KMS-11 (cell line): ENCODE measurements at regions not wholly inside any gene's neighbourhood (a gene's known extent, or its start where the extent isn't known, plus 50 kb on each side); places are given as distances from the start of the nearest gene placed in this dataset.

Experiments used
- H2AFZ ChIP-seq: fragments of 200-600 bp; sonication (generic); 2 replicates; pipeline ENCODE4 v1.6.1; 2016; ENCODE audit warnings: antibody characterized with exemption, mixed run types, low read depth
- H3K27ac ChIP-seq: fragments of 200-600 bp; sonication (generic); 2 replicates; pipeline ENCODE4 v1.6.1; 2016; ENCODE audit warnings: mild to moderate bottlenecking, mixed run types
- H3K27me3 ChIP-seq: fragments of 200-600 bp; sonication (generic); 2 replicates; pipeline ENCODE4 v1.6.1; 2017; ENCODE audit warnings: mild to moderate bottlenecking, low read depth, mixed run types, moderate library complexity; ENCODE audit not compliant: insufficient read depth
- H3K36me3 ChIP-seq: fragments of 200-600 bp; sonication (generic); 2 replicates; pipeline ENCODE4 v1.6.1; 2017; ENCODE audit warnings: mild to moderate bottlenecking, mixed run types; ENCODE audit not compliant: insufficient read depth
- H3K4me1 ChIP-seq: fragments of 200-600 bp; sonication (generic); 2 replicates; pipeline ENCODE4 v1.6.1; 2016; ENCODE audit warnings: mild to moderate bottlenecking, low read depth, mixed run types; ENCODE audit not compliant: poor library complexity, severe bottlenecking
- H3K4me2 ChIP-seq: fragments of 200-600 bp; sonication (generic); 2 replicates; pipeline ENCODE4 v1.7.0; 2016; ENCODE audit warnings: mild to moderate bottlenecking, mixed run types
- H3K4me3 ChIP-seq: fragments of 200-600 bp; sonication (generic); IDR thresholded peaks from 2 replicates; pipeline ENCODE4 v1.6.1; 2017; ENCODE audit warnings: low read depth, low read length, mixed read lengths; ENCODE audit not compliant: insufficient read depth
- H3K79me2 ChIP-seq: fragments of 200-600 bp; sonication (generic); 2 replicates; pipeline ENCODE4 v1.6.1; 2016; ENCODE audit warnings: low read depth, mixed run types; ENCODE audit not compliant: insufficient read depth
- H3K9ac ChIP-seq: fragments of 200-600 bp; sonication (generic); 2 replicates; pipeline ENCODE4 v1.6.1; 2016; ENCODE audit warnings: mild to moderate bottlenecking, mixed run types
- H4K20me1 ChIP-seq: fragments of 200-600 bp; sonication (generic); 2 replicates; pipeline ENCODE4 v1.6.1; 2016; ENCODE audit warnings: mild to moderate bottlenecking, mixed run types; ENCODE audit not compliant: insufficient read depth
- TF ChIP-seq, protein P1 (sequence below): fragments of 200-600 bp; sonication (generic); conservative IDR thresholded peaks from 2 replicates; pipeline ENCODE4 v1.6.1; 2017; ENCODE audit warnings: low read depth, mild to moderate bottlenecking, antibody characterized with exemption, low read length, moderate library complexity, mixed read lengths

DNA sequence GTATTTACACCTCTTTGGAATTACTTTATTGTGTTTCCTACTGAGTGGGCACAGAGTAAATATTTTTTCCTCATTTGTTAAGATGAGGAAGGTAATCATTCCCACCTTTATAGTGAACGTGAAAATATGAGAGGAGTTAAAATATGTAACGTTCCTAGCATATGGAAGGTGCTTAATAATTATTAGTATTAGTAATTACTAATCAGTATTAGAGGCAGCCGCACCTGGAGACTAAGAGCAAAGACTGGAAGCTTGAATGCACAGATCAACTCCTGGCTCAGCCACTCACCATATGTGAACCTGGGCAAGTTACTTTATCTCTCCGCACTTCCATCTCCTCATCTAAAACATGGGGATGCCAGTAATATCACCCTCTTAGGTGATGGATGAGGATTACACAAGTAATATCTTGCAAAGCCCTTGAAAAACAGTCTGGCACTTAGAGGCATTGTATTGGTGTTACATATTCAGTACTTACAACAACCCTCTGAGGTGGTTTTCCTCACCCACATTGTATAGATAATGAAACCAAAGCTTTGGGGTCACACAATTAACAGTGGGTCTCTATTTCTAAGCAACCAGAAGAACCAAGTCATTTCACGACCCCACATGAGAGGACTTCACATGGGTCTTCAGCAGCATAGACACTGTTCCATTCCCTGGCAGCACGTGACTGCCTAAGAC lies 100.3 kb upstream of the KCTD1 start:
- no peaks in the 10 kb centered on the region for H3K79me2 ChIP-seq
- H2AFZ ChIP-seq: no peak overlapping the region
- no peak overlapping the region for H3K4me3 ChIP-seq
- no peaks in the 10 kb centered on the region for H3K27me3 ChIP-seq
- no peak overlapping the region for H3K9ac ChIP-seq
- no peak overlapping the region for H3K27ac ChIP-seq
- H3K4me1 ChIP-seq: no peaks in the 10 kb centered on the region
- no peaks in the 10 kb centered on the region for H4K20me1 ChIP-seq
- no peaks in the 10 kb centered on the region for H3K36me3 ChIP-seq
- TF ChIP-seq, protein P1, sequence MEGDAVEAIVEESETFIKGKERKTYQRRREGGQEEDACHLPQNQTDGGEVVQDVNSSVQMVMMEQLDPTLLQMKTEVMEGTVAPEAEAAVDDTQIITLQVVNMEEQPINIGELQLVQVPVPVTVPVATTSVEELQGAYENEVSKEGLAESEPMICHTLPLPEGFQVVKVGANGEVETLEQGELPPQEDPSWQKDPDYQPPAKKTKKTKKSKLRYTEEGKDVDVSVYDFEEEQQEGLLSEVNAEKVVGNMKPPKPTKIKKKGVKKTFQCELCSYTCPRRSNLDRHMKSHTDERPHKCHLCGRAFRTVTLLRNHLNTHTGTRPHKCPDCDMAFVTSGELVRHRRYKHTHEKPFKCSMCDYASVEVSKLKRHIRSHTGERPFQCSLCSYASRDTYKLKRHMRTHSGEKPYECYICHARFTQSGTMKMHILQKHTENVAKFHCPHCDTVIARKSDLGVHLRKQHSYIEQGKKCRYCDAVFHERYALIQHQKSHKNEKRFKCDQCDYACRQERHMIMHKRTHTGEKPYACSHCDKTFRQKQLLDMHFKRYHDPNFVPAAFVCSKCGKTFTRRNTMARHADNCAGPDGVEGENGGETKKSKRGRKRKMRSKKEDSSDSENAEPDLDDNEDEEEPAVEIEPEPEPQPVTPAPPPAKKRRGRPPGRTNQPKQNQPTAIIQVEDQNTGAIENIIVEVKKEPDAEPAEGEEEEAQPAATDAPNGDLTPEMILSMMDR: no peak
- no peak overlapping the region for H3K4me2 ChIP-seq

DNA sequence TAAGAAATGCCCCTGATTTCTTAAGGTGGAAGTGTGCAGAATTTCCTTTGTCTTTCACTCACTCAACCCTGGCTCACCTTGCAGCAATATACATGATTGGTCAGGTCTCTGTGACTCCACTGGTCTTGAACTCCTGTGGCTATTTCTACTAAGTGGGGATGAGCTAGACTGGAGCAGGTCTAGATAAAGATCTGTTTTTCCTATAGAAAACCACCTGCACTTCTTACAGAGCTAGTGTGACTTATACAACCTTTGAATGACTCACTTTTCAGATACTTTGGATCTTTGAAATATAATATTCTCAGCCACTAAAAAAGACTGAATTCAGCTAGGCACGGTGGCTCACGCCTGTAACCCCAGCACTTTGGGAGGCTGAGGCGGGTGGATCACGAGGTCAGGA lies 98.5 kb upstream of the KCTD1 start:
- TF ChIP-seq, protein P1: no peak
- H3K27me3 ChIP-seq: no peaks in the 10 kb centered on the region
- no peak overlapping the region for H2AFZ ChIP-seq
- no peak overlapping the region for H3K4me2 ChIP-seq
- H3K9ac ChIP-seq: no peak overlapping the region
- H3K4me3 ChIP-seq: no peak overlapping the region
- no peaks in the 10 kb centered on the region for H3K4me1 ChIP-seq
- no peaks in the 10 kb centered on the region for H3K36me3 ChIP-seq
- no peak overlapping the region for H3K27ac ChIP-seq
- H4K20me1 ChIP-seq: no peaks in the 10 kb centered on the region
- no peaks in the 10 kb centered on the region for H3K79me2 ChIP-seq

DNA sequence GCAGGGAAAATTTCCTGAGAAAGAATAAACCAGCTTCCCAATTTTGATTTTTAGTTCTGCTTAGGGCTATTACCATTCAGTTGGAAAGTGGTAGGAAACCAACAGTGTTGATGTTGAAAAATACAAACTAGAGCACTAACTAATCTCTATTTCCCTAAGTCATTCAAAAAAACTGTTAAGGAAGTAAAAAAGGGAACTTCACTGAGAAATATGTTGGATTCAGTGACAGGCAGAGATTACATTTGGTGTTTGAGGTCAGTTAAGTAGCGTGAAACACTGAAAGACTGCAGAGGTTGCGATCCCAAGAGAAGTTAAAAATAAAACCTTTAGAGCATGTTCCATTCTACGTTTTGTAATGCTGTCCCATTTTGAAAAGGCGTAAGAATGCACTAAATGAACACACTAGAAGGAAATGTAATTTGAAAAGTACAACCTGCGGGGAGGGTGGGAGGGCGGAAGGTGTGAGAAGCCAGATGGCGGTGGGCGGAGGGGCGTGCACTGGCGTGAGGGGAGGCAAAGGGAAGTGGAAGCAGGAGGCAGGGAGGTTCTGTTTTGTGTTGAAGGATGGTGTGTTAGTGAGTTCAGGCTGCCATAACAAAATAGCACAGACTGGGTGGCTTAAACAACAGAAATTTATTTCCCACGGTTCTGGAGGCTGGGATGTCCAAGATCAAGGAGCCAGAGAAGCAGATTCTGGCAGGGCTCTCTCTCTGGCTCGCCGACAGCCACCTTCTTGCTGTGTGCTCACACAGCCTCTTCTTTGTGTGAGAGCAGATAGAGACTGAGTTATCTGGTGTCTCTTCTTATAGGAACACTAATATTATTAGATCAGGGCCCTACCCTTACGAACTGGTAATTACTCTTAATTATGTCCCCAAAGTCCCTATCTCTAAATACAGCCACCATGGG lies 94.3 kb upstream of the KCTD1 start:
- Histone ChIP-seq H3K27ac (no peak overlapping the region), H4K20me1 (no peaks in the 10 kb centered on the region), H3K27me3 (no peaks in the 10 kb centered on the region), H3K4me1 (no peaks in the 10 kb centered on the region), H3K36me3 (no peaks in the 10 kb centered on the region), H2AFZ (no peak overlapping the region), H3K79me2 (no peaks in the 10 kb centered on the region), H3K4me3 (no peak overlapping the region), H3K9ac (no peak overlapping the region), H3K4me2 (no peak overlapping the region)
- TF ChIP-seq, protein P1: no peak

DNA sequence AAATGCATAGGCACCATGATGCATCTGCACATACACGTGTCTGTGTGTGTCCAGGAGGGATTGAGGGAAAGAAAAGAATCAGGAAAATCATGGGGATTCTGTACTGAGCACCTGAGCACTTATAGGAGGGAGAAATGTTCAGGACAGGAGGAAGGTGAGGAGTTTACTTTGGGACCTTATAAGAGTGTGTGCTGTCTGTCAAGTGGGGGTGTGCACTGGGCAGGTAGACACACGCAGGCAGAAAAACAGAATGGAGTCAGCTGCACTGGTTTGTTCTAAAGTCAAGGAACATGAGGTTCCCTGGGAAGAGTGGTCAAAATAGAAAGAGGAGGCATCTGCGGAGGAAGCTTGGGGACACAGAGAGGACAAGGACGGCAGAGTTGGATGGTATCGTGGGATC lies 92.2 kb upstream of the KCTD1 start:
- Histone ChIP-seq H3K79me2 (no peaks in the 10 kb centered on the region), H3K4me1 (no peaks in the 10 kb centered on the region), H3K36me3 (no peaks in the 10 kb centered on the region), H2AFZ (no peak overlapping the region), H3K4me2 (no peak overlapping the region), H3K4me3 (no peak overlapping the region), H3K9ac (no peak overlapping the region), H4K20me1 (no peaks in the 10 kb centered on the region), H3K27me3 (no peaks in the 10 kb centered on the region), H3K27ac (no peak overlapping the region)
- TF ChIP-seq, protein P1: no peak
